ENCODE measurements at regions not wholly inside any gene's neighbourhood (a gene's known extent, or its start where the extent isn't known, plus 50 kb on each side); places are given as distances from the start of the nearest gene placed in this dataset.

GRCh38 chr2:239775623-239776435 lies 249.3 kb downstream of the NDUFA10 start:
- TF ChIP-seq POLR2A (IDR thresholded peaks at IDR 0.05) = no peak
- TF ChIP-seq, protein P1, sequence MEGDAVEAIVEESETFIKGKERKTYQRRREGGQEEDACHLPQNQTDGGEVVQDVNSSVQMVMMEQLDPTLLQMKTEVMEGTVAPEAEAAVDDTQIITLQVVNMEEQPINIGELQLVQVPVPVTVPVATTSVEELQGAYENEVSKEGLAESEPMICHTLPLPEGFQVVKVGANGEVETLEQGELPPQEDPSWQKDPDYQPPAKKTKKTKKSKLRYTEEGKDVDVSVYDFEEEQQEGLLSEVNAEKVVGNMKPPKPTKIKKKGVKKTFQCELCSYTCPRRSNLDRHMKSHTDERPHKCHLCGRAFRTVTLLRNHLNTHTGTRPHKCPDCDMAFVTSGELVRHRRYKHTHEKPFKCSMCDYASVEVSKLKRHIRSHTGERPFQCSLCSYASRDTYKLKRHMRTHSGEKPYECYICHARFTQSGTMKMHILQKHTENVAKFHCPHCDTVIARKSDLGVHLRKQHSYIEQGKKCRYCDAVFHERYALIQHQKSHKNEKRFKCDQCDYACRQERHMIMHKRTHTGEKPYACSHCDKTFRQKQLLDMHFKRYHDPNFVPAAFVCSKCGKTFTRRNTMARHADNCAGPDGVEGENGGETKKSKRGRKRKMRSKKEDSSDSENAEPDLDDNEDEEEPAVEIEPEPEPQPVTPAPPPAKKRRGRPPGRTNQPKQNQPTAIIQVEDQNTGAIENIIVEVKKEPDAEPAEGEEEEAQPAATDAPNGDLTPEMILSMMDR (IDR thresholded peaks at IDR 0.05) = no peak
